ENCODE measurements at regions not wholly inside any gene's neighbourhood (a gene's known extent, or its start where the extent isn't known, plus 50 kb on each side); places are given as distances from the start of the nearest gene placed in this dataset.

DNA sequence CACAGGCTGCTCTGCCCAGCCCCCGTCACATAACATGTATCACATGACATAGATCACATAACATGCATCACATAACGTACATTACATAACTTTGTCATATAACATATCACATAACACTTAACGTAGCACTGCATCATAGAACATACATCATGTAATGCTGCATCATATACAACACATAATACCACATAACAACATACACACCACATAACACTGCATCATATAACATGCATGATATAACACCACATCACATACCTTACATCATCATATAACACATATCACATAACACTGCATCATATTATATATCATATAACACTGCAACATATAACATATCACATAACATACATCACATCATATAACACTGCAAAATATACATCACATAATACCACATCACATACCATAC lies 83.8 kb downstream of the AXIN2 start:
- no peak for DNase-seq (ENCODE audit: low read depth in 2 of 2)

DNA sequence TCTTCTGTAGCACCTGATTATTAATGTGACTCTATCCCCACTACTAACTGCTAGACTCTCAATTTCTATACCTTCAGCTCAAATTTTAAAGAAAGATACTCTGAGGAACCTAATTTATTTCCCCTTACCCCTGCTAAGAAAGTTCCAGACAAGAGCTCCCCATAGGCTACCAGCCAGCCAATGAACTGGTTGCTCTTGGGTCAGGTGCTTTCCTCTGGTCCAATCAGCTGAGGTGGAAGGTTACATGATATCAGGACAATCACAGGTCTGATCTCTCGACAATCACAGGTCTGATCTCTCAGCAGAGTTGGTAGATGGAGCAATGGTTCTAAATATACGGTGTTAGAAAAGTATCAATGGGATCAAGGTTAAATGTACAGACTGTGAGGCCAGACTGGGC lies 86.8 kb downstream of the AXIN2 start:
- no peak for DNase-seq (ENCODE audit: low read depth in 2 of 2)

DNA sequence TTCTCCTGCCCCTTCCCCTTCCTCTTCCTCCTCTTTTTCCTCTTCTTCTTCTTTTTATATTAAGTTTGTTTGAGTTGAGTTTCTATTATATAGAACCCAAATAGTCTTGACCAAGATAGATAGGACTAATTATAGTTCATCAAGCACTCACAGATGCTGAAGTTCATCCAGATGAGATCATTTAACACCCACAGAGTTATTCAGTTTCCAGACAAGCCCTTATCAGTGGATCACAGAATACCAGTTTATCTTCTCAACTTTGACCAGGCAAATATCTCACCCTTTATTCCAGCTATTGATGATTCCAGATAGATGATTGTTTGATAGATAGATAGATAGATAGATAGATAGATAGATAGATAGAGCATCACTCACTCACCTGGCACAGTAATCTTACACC lies 87.5 kb downstream of the AXIN2 start:
- no peak for DNase-seq (ENCODE audit: low read depth in 2 of 2)

DNA sequence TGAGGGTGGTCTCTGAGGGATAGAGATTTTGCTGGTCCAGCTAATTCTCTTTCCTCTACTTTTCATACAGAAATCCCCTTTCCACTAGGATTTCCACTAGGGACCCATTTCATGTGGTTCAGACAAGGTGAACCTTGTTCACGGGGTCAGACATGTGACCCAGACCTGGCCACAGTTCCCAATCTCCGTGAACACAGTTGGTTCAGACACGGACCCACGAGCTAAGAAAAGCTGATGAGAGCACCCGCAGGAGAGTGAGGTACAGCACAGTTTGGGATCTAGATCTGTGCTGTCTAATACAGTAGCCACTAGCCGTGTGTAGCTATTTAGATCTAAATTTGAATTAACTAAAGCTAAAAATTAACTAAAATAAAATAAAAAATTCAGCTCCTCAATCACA lies 88.1 kb downstream of the AXIN2 start:
- no peak for DNase-seq (ENCODE audit: low read depth in 2 of 2)

DNA sequence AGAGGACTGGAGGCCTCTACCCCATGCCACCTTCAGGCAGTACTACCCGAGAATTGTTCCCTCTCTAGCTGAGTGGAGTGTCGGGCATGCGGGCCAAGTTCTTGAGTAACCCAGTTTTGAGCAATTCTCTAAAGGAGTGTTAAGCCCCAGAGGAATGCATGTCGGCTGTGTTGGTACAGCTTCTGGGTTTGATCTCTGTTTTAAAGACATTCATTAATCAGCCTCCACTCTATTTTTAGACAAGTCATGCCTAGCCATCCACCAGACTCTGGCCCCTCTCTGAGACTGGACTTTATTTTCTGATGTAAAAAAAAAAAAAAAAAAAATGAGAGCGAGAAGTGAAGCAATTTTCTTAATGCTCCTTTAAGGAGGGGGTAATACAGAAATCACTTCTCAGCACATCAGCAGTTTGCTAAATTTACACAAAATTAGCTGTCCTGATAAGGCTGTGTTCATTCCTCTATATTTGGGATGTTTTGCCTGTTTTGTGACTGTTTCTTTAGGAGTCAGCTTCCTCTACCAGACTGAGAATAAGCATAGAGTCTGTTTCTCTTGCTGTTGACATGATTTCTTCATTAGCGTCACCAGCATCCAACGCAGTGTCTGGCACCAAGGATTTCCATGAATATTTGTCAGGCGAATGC lies 88.7 kb downstream of the AXIN2 start:
- DNase-seq (ENCODE audit: low read depth in 2 of 2): no peak

DNA sequence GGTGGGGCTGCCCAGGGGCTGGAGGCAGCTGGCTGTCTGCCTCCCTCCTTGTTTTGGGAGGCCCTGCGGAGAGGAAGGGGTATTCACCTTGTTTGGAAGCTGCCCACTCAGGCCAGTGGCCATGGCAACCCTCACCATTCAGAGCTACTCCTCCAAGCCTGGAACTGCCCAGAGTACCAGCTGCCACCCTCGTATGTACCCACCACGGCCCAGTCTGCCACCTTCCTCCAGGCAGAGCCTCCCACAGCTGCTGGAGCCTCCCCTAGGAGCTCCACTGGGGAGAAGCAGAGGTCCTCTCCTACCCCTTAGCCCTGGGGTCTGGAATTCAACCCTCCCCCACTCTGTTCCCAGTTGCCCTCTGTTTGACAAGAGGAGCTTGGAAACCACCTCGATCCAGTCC lies 90.7 kb downstream of the AXIN2 start:
- no peak for DNase-seq (ENCODE audit: low read depth in 2 of 2)

DNA sequence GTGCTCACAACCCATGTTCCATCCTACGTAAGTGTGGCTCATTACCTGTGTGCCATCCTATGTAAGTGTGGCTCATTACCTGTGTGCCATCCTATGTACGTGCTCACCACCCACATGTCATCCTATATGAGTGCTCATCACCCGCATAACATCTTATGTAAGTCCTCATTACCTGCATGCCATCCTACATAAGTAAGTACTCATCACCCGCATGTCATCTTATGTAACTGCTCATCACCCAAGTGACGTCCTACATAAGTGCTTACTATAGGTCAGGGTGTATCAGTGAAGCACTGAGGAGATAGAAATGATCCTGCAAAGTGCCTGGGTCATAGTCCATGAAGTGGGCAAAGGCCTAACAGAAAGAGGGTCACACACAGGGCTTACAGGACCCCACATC lies 93.1 kb downstream of the AXIN2 start:
- no peak for DNase-seq (ENCODE audit: low read depth in 2 of 2)

DNA sequence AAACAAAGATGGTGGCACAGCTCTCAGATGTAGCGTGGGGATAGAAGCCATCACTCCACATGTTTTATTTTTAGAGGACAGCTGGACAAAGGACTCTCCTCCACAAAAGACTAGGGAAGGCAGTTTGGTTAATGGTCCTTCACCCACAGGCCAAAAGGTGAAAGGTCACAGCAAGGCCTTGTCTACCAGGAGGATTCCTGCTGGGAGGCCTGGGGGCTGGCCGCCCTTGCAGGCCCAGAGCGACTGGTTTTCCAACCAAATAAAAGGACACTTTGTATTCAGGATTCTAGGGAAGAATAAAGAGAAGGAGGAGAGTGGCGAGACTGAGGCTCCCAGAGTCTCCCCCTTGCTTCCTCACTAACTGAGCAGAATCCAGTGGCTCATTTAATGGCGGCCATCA lies 94.3 kb downstream of the AXIN2 start:
- no peak for DNase-seq (ENCODE audit: low read depth in 2 of 2)

DNA sequence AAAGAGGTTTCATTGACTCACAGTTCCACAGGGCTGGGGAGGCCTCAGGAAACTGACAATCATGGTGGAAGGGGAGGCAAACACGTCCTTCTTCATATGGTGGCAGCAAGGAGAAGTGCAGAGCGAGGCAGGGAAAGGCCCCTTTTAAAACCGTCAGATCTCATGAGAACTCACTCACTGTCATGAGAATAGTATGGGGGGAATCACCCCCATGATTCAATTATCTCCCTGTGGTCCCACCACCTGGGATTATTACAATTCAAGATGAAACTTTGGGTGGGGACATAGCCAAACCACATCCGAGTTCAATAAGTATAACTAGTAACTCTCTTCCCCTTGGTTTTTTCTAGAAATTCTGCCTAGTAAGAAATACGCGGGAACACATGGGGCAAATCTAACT lies 94.9 kb downstream of the AXIN2 start:
- no peak for DNase-seq (ENCODE audit: low read depth in 2 of 2)

DNA sequence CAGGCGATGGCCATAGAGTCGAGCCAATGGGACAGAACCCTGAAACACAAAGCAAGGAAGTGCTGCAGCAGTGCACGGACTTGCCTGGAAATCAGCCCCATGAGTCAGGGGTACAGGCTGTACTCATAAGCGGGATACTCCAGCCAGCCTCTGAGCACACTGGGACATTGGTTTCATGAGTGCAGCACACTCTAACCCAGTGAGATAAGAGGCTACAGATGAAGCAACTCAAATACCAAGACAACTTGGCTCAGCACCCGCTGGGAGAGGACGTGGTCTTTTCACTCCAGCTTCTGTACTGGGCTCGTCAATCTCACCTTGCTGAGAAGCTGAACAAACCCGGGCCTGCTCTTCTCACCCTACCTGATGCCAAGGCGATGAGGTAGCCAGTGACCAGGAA lies 98.2 kb downstream of the AXIN2 start:
- no peak for DNase-seq (ENCODE audit: low read depth in 2 of 2)

DNA sequence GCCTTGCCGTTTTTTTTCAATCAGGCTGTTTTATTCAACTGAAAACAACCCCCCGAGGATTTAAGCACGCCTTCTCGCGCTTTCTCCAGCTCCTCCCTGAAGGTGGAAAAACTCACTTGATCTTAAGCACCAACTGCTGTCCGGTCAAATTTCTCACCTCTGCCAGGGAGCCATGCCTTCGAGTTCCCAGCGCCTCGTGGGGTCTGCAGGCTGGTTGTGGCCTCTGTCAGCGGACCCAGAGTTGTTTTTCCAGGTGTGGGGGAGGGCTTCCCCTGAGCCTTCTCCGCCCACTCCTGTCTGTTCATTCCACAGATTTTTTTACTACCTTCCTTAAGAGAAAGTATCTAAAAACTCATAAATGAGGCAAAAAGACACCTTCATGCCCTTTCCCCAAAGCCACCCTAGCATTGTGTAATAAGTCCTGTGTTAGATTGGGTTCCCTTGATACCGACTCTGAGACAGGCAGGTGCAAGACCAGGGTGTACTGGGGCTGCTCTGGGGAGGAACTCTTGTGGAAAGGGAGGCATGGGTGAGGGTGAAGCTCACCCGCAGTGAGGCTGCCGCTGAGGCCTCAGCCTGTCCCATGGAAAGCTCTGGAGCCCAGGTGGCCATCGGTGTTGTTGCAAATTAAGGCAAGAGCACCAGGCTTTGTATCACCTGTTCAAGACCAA lies 101.6 kb downstream of the AXIN2 start:
- no peak for DNase-seq (ENCODE audit: low read depth in 2 of 2)

DNA sequence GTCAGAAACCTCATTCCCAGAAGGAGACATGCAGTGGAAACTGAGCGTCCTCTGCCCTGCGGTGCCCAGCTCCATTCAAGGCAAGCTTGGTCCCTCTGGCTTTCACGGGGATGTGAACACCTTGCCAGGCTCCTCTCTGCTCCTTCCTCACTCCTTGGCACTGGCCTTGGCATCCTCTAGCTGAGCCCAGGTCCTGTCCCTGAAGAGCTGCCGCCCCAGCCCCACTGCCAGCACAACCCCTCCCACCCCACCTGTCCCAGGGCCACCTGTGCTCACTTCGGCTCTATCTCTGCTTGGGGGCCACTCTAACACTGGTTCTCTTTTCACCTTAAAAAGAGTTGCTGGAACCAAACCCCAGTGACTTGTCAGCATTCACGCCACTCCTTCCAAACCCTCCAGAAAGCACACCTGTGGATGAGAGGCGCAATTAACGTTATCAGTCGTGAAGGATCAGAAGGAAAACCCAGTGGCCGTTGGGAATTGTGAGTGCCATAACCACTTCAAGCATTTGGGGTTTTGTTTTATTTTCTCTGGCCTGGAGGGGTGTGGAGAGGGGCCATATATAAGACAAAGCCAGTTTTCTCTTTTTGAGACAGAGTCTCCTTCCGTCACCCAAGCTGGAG lies 103.7 kb downstream of the AXIN2 start:
- no peak for DNase-seq (ENCODE audit: low read depth in 2 of 2)

DNA sequence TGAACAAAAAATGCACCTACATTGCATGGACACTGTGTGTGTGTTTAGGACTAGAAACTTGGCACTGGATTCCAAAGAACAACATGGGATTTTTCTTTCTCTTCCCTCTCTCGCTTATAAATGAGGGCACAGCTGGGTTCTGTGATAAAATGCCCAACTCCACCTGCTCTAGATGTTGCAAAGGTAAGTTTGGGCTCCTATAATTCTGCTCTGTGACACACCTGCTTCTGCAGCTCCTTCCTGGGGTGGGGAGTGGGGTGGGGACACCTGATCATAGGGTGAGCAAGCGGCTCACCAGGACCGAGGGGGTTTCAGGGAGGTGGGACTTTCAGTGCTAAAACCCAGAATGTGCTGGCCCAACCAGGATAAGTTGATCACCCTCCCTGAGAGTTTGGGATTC lies 104.3 kb downstream of the AXIN2 start:
- no peak for DNase-seq (ENCODE audit: low read depth in 2 of 2)

DNA sequence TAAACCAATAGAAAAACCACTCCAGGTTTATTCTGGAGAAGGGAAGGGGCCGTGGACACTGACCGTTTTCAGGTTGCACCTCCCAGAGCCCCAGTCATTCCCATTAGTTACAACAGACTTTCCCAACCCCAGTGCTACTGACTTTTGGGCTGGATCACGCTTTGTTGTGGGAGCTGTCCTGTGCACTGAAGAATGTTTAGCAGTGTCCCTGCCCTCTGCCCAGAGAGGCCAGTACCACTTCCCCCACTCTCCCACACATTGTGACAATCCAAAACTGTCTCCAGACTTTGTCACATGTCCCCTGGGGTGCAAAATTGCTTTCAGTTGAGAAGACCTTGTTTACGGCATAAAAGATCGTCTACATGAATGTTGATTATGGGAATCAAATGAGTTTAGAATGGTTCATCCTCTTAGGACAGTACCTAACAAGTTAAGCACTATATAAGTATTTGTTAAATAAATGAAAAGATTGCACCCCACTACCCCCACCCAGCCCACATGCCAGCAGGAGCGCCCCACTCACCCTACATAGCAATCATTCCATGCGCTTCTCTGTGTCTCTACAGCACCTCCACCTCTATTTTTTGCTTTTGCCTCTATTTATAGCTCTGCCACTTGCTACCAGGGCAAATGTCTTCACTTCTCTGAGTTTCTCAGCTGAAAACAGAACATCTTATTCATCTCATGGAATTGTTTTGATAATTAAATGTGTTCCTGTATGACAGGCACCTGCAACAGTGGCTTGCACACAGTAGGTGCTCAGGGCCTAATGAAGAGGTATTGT lies 104.9 kb downstream of the AXIN2 start:
- DNase-seq (ENCODE audit: low read depth in 2 of 2): no peak

DNA sequence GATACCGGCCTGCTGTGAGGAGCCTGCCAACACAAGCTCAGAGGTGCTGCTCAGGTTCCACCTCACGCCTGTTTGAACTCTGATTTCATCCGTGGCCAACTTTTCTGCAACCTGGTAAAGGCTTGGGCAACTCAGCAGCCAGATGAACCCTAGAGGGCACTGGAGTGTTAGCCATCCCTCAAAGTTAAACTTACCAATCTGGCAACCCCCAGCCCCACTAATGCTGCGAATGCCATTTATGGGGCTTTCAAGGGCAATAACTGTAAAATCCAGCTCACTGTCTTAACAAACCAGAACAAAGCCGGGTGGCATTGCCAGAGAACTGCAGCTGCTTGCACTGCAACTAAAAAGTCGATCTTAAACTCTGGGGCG lies 105.5 kb downstream of the AXIN2 start:
- DNase-seq (ENCODE audit: low read depth in 2 of 2): no peak

DNA sequence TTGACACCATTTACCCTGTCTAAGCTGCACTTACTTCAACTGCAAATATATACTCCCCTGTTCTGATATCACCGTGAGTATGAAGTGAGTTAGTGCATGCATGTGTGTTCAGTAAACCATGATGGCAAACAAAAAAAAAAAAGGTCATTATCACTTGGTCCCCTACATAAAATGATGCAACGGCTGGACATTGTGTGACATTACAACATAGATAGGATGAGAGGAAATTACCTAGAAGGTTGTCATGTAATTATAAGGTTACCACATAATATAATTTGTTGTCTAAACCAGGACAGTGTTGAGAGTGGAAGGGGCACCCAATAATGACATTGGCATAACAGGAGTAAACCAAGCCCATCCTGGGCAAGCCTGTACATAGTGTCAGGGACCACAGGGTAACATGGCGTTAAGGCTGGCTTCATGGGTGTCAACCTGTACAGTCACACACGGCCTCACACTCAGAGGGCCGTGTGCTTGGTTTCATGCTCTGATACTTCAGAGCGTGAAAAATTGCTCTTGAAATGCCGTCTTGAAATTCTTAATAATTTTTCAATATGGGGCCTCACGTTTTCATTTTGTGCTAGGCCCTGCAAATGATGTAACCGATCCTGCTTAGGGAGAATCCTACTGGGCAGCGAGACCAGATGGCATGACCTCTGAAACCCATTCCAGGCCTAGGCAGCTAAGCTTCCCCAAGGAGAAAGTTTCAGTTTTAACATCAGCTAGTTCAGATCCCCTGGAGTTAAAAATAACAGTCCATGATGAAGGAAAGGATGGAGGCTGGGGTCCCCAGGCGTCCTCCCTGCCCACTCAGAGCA lies 106.1 kb downstream of the AXIN2 start:
- no peak for DNase-seq (ENCODE audit: low read depth in 2 of 2)

DNA sequence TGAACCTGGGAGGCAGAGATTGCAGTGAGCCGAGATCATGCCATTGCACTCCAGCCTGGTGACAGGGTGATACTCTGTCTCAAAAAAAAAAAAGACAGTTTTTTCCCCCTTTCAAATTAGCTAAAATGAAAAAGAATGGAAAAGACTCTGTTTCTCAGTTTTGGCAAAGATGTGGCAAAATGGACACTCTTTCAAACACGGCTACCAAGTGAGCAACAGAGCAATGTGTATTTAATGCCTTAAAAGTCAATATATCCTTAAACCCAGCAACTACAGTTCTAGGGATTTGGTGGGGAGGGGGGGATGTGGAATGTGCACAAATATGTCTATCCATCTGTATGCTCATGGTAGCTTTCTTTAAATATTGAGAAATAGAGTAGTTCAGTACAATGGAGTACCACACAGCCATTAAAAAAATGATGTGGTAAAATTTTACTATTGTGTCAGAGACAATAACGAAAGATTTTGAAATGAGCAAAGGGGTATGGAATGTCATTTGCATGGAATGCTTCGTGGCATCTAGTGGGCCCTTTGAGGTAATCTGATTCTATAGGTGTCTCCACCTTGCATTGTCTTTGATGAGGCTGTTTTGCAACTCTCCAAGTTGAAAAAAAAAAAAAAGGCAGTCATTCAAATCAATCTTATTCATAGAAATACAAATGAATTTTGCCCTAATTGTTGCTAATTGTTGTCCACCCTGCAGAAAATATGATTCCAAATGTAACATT lies 108.1 kb downstream of the AXIN2 start:
- DNase-seq (ENCODE audit: low read depth in 2 of 2): no peak

DNA sequence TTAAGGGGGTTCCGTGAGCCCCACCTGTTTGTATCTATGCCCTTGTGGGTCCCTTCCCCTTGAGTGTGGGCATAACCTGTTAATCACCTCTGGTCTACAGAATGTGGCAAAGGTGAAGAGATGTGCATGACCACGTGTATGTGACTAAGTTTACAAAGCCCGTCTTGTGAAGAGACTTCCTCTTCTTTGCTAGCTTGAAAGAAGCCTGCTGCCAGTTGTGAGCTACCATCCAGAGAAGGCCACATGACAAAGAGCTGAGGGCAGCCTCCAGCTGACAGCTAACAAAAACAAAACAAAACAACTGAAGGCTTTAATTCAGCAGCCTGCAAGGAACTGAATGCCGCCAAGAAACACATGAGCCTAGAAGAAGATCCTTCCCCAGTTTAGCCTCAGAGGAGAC lies 112.0 kb downstream of the AXIN2 start:
- DNase-seq (ENCODE audit: low read depth in 2 of 2): no peak

DNA sequence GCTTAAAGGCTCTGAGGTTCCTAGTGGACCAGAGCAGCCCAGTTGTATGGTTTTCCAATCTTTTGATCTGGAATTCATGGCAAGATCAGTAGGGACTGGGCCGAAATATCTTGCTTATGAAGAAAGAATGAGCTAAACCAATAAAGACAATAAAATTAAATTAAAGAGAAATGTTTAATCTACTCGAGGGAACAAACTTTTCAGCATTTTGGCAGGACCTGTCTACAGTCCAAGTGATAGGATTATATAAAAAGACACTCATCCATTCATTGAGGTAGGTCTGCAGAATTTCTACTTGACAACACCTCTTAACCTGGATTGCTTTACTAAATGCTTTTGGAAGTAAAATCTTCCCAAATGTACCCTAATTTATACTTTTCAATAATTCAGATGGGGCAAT lies 113.6 kb downstream of the AXIN2 start:
- no peak for DNase-seq (ENCODE audit: low read depth in 2 of 2)

DNA sequence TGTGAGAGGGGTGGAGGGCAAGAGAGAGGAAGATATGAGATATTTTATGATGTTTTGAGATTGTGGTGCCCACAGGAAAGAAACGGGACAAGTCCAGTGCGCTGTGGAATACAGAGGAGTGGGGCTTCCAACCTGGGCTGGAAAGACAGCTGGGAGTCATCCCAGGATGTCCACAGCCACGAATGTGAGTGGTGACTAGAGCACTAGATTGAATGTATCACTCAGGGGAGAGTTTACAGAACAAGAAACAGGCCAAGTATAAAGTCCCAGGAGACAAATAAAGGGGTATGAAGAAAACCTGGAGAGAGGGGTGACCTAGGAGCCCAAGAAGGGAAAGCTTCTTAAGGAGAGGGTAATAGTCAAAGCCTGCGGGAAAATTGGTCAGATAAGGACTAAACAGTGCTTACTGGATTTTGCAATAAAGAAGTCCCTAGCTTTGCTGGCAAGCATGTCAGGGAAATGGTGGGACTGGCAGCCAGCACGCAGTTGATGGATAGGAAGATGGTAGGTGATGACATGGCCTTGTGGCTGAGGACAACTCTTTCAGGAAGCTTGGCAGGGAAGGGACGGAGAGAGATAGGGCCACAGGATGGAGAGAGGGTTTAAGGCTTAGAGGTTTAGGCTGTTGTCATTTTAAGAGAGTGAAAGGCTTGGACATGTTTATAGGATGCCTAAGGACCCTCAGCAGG lies 114.5 kb downstream of the AXIN2 start:
- DNase-seq (ENCODE audit: low read depth in 2 of 2): no peak

DNA sequence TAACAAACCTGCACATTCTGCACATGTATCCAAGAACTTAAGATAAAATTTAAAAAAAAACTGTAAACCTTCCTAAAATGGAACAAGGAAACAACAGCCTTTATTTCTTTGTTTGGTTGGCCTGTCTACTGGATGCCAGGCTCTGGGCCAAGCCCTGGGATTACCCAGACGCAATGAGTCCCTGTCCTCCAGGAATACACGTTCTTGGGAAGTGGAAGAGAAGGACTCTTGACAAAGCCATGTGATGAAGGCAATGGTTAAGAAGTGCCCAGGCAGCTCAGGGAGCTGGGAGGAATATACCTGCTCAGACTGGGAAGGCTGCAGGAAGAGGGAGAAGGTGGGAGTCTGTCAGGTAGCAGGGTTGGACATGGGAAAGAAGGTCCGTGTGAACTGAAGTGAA lies 115.4 kb downstream of the AXIN2 start:
- DNase-seq (ENCODE audit: low read depth in 2 of 2): no peak
